SK-N-MC (cell line): ENCODE measurements at regions not wholly inside any gene's neighbourhood (a gene's known extent, or its start where the extent isn't known, plus 50 kb on each side); places are given as distances from the start of the nearest gene placed in this dataset.

ENCODE experiments used
- EZH2 ChIP-seq: fragments of 200-600 bp; sonication (generic); IDR thresholded peaks from one replicate; pipeline ENCODE4 v1.6.1; 2017; ENCODE audit warnings: antibody characterized with exemption
- FOXP2 ChIP-seq: optimal IDR thresholded peaks from 2 replicates; pipeline ENCODE3; 2011; ENCODE audit warnings: mild to moderate bottlenecking, moderate library complexity; ENCODE audit not compliant: insufficient read depth; ENCODE audit errors: extremely low read length, control extremely low read depth
- POLR2AphosphoS5 ChIP-seq: IDR thresholded peaks from 2 replicates; pipeline ENCODE4 v1.6.1; 2012; ENCODE audit warnings: mild to moderate bottlenecking, low read depth, low read length, borderline replicate concordance

DNA sequence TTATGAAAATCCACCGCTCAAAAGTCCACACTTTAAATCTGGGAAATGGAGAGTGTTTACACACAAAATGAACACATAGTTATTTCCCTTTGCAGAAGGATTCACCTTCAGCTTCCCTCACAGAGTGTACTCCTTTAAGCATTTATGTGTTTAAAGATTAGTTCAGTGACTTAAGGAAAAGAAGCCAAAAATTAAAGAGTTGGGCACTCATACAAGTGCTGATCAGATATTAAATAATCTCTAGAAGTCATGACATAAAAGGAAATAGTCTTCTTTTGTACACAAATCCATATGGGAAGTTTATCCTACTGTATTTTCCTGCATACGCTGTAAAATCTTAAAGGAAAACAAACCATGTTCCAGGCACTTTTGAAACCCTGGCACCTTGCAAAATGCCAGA, 174.2 kb downstream of the LNPK start:
- TF ChIP-seq FOXP2 (no peak), EZH2 (no peak), POLR2AphosphoS5 (no peak)
